ENCODE measurements at regions not wholly inside any gene's neighbourhood (a gene's known extent, or its start where the extent isn't known, plus 50 kb on each side); places are given as distances from the start of the nearest gene placed in this dataset.

GRCh38 chr19:28606269-28607032 lies 606.5 kb downstream of the UQCRFS1 start:
- no peaks in the 10 kb centered on the region for H3K27me3 ChIP-seq (ENCODE audit: control insufficient read depth in 1 of 2, insufficient read depth in 2 of 2, low read length in 2 of 2)
- H3K27ac ChIP-seq (ENCODE audit: low read depth, low read length), result no peak overlapping the region
- H3K36me3 ChIP-seq (ENCODE audit: control insufficient read depth in 1 of 2, insufficient read depth in 2 of 2, low read length in 2 of 2), result no peaks in the 10 kb centered on the region
- H3K4me1 ChIP-seq (ENCODE audit: control insufficient read depth in 1 of 2, insufficient read depth in 2 of 2, low read length in 2 of 2), result no peaks in the 10 kb centered on the region
- H3K9ac ChIP-seq (ENCODE audit: low read depth in 1 of 2, low read length in 2 of 2), result no peak overlapping the region
- peak overlapping the region in 1 of 2 donors; percentile 5 for H3K4me3 ChIP-seq (ENCODE audit: low read depth in 1 of 2, low read length in 2 of 2)
- H3K9me3 ChIP-seq (ENCODE audit: control insufficient read depth in 1 of 2, low read length in 2 of 2), result peaks cover 10 to 23% of the 10 kb centered on the region in 2 donors

GRCh38 chr19:28605501-28606268 lies 607.3 kb downstream of the UQCRFS1 start:
- Histone ChIP-seq H3K4me3 (ENCODE audit: low read depth in 1 of 2, low read length in 2 of 2) (no peak overlapping the region), H3K9me3 (ENCODE audit: control insufficient read depth in 1 of 2, low read length in 2 of 2) (peaks cover 8 to 23% of the 10 kb centered on the region in 2 donors), H3K27ac (ENCODE audit: low read depth, low read length) (no peak overlapping the region), H3K4me1 (ENCODE audit: control insufficient read depth in 1 of 2, insufficient read depth in 2 of 2, low read length in 2 of 2) (no peaks in the 10 kb centered on the region), H3K9ac (ENCODE audit: low read depth in 1 of 2, low read length in 2 of 2) (no peak overlapping the region), H3K27me3 (ENCODE audit: control insufficient read depth in 1 of 2, insufficient read depth in 2 of 2, low read length in 2 of 2) (no peaks in the 10 kb centered on the region), H3K36me3 (ENCODE audit: control insufficient read depth in 1 of 2, insufficient read depth in 2 of 2, low read length in 2 of 2) (no peaks in the 10 kb centered on the region)

- Histone ChIP-seq H3K4me1 (ENCODE audit: control insufficient read depth in 1 of 2, insufficient read depth in 2 of 2, low read length in 2 of 2) (no peaks in the 10 kb centered on the region), H3K9me3 (ENCODE audit: control insufficient read depth in 1 of 2, low read length in 2 of 2) (peaks cover 8 to 19% of the 10 kb centered on the region in 2 donors)
Measured at GRCh38 chr19:28603453-28603852, 609.5 kb downstream of the UQCRFS1 start.

GRCh38 chr19:28602675-28603298 lies 610.2 kb downstream of the UQCRFS1 start:
- H3K27ac ChIP-seq (ENCODE audit: low read depth, low read length), result no peak overlapping the region
- no peak overlapping the region for H3K4me3 ChIP-seq (ENCODE audit: low read depth in 1 of 2, low read length in 2 of 2)
- peaks cover 8 to 19% of the 10 kb centered on the region in 2 donors for H3K9me3 ChIP-seq (ENCODE audit: control insufficient read depth in 1 of 2, low read length in 2 of 2)
- no peak overlapping the region for H3K9ac ChIP-seq (ENCODE audit: low read depth in 1 of 2, low read length in 2 of 2)
- H3K36me3 ChIP-seq (ENCODE audit: control insufficient read depth in 1 of 2, insufficient read depth in 2 of 2, low read length in 2 of 2), result no peaks in the 10 kb centered on the region
- H3K27me3 ChIP-seq (ENCODE audit: control insufficient read depth in 1 of 2, insufficient read depth in 2 of 2, low read length in 2 of 2), result no peaks in the 10 kb centered on the region
- no peaks in the 10 kb centered on the region for H3K4me1 ChIP-seq (ENCODE audit: control insufficient read depth in 1 of 2, insufficient read depth in 2 of 2, low read length in 2 of 2)

More at GRCh38 chr19:28603453-28603852, 609.5 kb downstream of the UQCRFS1 start:
- Histone ChIP-seq H3K4me3 (ENCODE audit: low read depth in 1 of 2, low read length in 2 of 2) (no peak overlapping the region), H3K27ac (ENCODE audit: low read depth, low read length) (no peak overlapping the region), H3K9ac (ENCODE audit: low read depth in 1 of 2, low read length in 2 of 2) (no peak overlapping the region), H3K36me3 (ENCODE audit: control insufficient read depth in 1 of 2, insufficient read depth in 2 of 2, low read length in 2 of 2) (no peaks in the 10 kb centered on the region), H3K27me3 (ENCODE audit: control insufficient read depth in 1 of 2, insufficient read depth in 2 of 2, low read length in 2 of 2) (no peaks in the 10 kb centered on the region)

GRCh38 chr19:28601723-28602440 lies 611.1 kb downstream of the UQCRFS1 start:
- Histone ChIP-seq H3K27me3 (ENCODE audit: control insufficient read depth in 1 of 2, insufficient read depth in 2 of 2, low read length in 2 of 2) (no peaks in the 10 kb centered on the region), H3K9me3 (ENCODE audit: control insufficient read depth in 1 of 2, low read length in 2 of 2) (peaks cover 4 to 13% of the 10 kb centered on the region in 2 donors), H3K4me1 (ENCODE audit: control insufficient read depth in 1 of 2, insufficient read depth in 2 of 2, low read length in 2 of 2) (no peaks in the 10 kb centered on the region), H3K4me3 (ENCODE audit: low read depth in 1 of 2, low read length in 2 of 2) (no peak overlapping the region), H3K27ac (ENCODE audit: low read depth, low read length) (no peak overlapping the region), H3K9ac (ENCODE audit: low read depth in 1 of 2, low read length in 2 of 2) (no peak overlapping the region), H3K36me3 (ENCODE audit: control insufficient read depth in 1 of 2, insufficient read depth in 2 of 2, low read length in 2 of 2) (no peaks in the 10 kb centered on the region)

- no peak overlapping the region for H3K9ac ChIP-seq (ENCODE audit: low read depth in 1 of 2, low read length in 2 of 2)
- H3K9me3 ChIP-seq (ENCODE audit: control insufficient read depth in 1 of 2, low read length in 2 of 2), result no peaks in the 10 kb centered on the region
- no peaks in the 10 kb centered on the region for H3K36me3 ChIP-seq (ENCODE audit: control insufficient read depth in 1 of 2, insufficient read depth in 2 of 2, low read length in 2 of 2)
- H3K27me3 ChIP-seq (ENCODE audit: control insufficient read depth in 1 of 2, insufficient read depth in 2 of 2, low read length in 2 of 2), result no peaks in the 10 kb centered on the region
- H3K4me1 ChIP-seq (ENCODE audit: control insufficient read depth in 1 of 2, insufficient read depth in 2 of 2, low read length in 2 of 2), result no peaks in the 10 kb centered on the region
- H3K27ac ChIP-seq (ENCODE audit: low read depth, low read length), result no peak overlapping the region
- H3K4me3 ChIP-seq (ENCODE audit: low read depth in 1 of 2, low read length in 2 of 2), result no peak overlapping the region
Measured at GRCh38 chr19:28598861-28599260, 614.1 kb downstream of the UQCRFS1 start.

- Histone ChIP-seq H3K27me3 (ENCODE audit: control insufficient read depth in 1 of 2, insufficient read depth in 2 of 2, low read length in 2 of 2) (no peaks in the 10 kb centered on the region), H3K9me3 (ENCODE audit: control insufficient read depth in 1 of 2, low read length in 2 of 2) (no peaks in the 10 kb centered on the region), H3K4me3 (ENCODE audit: low read depth in 1 of 2, low read length in 2 of 2) (no peak overlapping the region), H3K9ac (ENCODE audit: low read depth in 1 of 2, low read length in 2 of 2) (no peak overlapping the region), H3K4me1 (ENCODE audit: control insufficient read depth in 1 of 2, insufficient read depth in 2 of 2, low read length in 2 of 2) (no peaks in the 10 kb centered on the region), H3K36me3 (ENCODE audit: control insufficient read depth in 1 of 2, insufficient read depth in 2 of 2, low read length in 2 of 2) (no peaks in the 10 kb centered on the region), H3K27ac (ENCODE audit: low read depth, low read length) (no peak overlapping the region)
Measured at GRCh38 chr19:28596561-28597071, 616.3 kb downstream of the UQCRFS1 start.

- no peak overlapping the region for H3K4me3 ChIP-seq (ENCODE audit: low read depth in 1 of 2, low read length in 2 of 2)
- no peak overlapping the region for H3K27ac ChIP-seq (ENCODE audit: low read depth, low read length)
- no peaks in the 10 kb centered on the region for H3K4me1 ChIP-seq (ENCODE audit: control insufficient read depth in 1 of 2, insufficient read depth in 2 of 2, low read length in 2 of 2)
- H3K36me3 ChIP-seq (ENCODE audit: control insufficient read depth in 1 of 2, insufficient read depth in 2 of 2, low read length in 2 of 2), result no peaks in the 10 kb centered on the region
- H3K9ac ChIP-seq (ENCODE audit: low read depth in 1 of 2, low read length in 2 of 2), result no peak overlapping the region
- no peaks in the 10 kb centered on the region for H3K27me3 ChIP-seq (ENCODE audit: control insufficient read depth in 1 of 2, insufficient read depth in 2 of 2, low read length in 2 of 2)
- no peaks in the 10 kb centered on the region for H3K9me3 ChIP-seq (ENCODE audit: control insufficient read depth in 1 of 2, low read length in 2 of 2)
Measured at GRCh38 chr19:28595722-28596480, 617.0 kb downstream of the UQCRFS1 start.

GRCh38 chr19:28594737-28595136 lies 618.2 kb downstream of the UQCRFS1 start:
- Histone ChIP-seq H3K36me3 (ENCODE audit: control insufficient read depth in 1 of 2, insufficient read depth in 2 of 2, low read length in 2 of 2) (no peaks in the 10 kb centered on the region), H3K4me1 (ENCODE audit: control insufficient read depth in 1 of 2, insufficient read depth in 2 of 2, low read length in 2 of 2) (no peaks in the 10 kb centered on the region), H3K4me3 (ENCODE audit: low read depth in 1 of 2, low read length in 2 of 2) (no peak overlapping the region), H3K9ac (ENCODE audit: low read depth in 1 of 2, low read length in 2 of 2) (no peak overlapping the region), H3K27ac (ENCODE audit: low read depth, low read length) (no peak overlapping the region), H3K9me3 (ENCODE audit: control insufficient read depth in 1 of 2, low read length in 2 of 2) (no peaks in the 10 kb centered on the region), H3K27me3 (ENCODE audit: control insufficient read depth in 1 of 2, insufficient read depth in 2 of 2, low read length in 2 of 2) (no peaks in the 10 kb centered on the region)
